ENCODE measurements at regions not wholly inside any gene's neighbourhood (a gene's known extent, or its start where the extent isn't known, plus 50 kb on each side); places are given as distances from the start of the nearest gene placed in this dataset.

DNA sequence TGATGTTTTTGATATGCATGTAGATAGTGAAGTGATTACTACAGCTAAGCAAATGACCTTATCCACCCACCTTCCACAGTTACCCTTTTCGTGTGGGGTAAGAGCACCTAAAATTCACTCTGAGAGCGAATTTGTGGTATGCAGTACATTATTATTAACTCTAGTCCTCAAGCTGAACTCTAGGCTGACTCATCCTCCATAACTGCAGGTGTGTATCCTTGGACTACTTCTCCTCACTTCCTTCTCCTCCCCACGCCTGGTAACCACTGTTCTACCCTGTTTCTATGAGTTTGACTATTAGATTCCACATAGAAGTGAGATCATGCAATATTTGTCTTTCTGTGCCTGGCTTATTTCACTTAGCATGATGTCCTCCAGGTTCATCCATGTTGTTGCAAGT lies 484.6 kb downstream of the GATA3 start:
- Histone ChIP-seq H3K4me2 (ENCODE audit: control insufficient read depth, extremely low read depth, insufficient read depth, low read depth, low read length) (no peak overlapping the region), H3K9ac (ENCODE audit: control insufficient read depth, extremely low read depth, insufficient read depth, low read length) (no peak overlapping the region), H3K9me3 (ENCODE audit: control insufficient read depth, low read depth, low read length) (no peaks in the 10 kb centered on the region), H2AFZ (ENCODE audit: control insufficient read depth, low read length) (no peak overlapping the region), H3K4me1 (ENCODE audit: control insufficient read depth, extremely low read depth, insufficient read depth, low read length) (peaks cover 6% of the 10 kb centered on the region), H3K79me2 (ENCODE audit: control insufficient read depth, insufficient read depth, low read length) (no peaks in the 10 kb centered on the region), H3K27ac (ENCODE audit: control insufficient read depth, insufficient read depth, low read length) (no peak overlapping the region), H3K36me3 (ENCODE audit: control insufficient read depth in 2 of 2, extremely low read depth in 1 of 2, insufficient read depth in 2 of 2, low read length in 2 of 2) (no peaks in the 10 kb centered on the region), H4K20me1 (ENCODE audit: control insufficient read depth, extremely low read depth, insufficient read depth, low read length) (no peaks in the 10 kb centered on the region), H3K9me1 (ENCODE audit: control insufficient read depth, extremely low read depth, insufficient read depth, low read length) (no peaks in the 10 kb centered on the region), H3K4me3 (ENCODE audit: control insufficient read depth in 2 of 3, extremely low read depth in 1 of 3, insufficient read depth in 2 of 3, low read depth in 1 of 3, low read length in 3 of 3) (no peak overlapping the region), H3K27me3 (ENCODE audit: control insufficient read depth, extremely low read depth, insufficient read depth, low read length) (no peaks in the 10 kb centered on the region)
- no peak for TF ChIP-seq EZH2 (IDR thresholded peaks at IDR 0.05; ENCODE audit: low read length)
- TF ChIP-seq, protein P1, sequence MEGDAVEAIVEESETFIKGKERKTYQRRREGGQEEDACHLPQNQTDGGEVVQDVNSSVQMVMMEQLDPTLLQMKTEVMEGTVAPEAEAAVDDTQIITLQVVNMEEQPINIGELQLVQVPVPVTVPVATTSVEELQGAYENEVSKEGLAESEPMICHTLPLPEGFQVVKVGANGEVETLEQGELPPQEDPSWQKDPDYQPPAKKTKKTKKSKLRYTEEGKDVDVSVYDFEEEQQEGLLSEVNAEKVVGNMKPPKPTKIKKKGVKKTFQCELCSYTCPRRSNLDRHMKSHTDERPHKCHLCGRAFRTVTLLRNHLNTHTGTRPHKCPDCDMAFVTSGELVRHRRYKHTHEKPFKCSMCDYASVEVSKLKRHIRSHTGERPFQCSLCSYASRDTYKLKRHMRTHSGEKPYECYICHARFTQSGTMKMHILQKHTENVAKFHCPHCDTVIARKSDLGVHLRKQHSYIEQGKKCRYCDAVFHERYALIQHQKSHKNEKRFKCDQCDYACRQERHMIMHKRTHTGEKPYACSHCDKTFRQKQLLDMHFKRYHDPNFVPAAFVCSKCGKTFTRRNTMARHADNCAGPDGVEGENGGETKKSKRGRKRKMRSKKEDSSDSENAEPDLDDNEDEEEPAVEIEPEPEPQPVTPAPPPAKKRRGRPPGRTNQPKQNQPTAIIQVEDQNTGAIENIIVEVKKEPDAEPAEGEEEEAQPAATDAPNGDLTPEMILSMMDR (optimal IDR thresholded peaks at IDR 0.05 in 1 of 3, IDR thresholded peaks at IDR 0.05 in 1 of 3, conservative IDR thresholded peaks at IDR 0.05 in 1 of 3; ENCODE audit: extremely low read depth in 1 of 3, insufficient read depth in 2 of 3, low read length in 3 of 3), result no peak
- dilution Hi-C loops (cut with MboI; ENCODE audit: extremely low pct_ligation_motif_present, low sequenced_read_pairs), result no loop called here
- FAIRE-seq (peak; percentile 41), DNase-seq (ENCODE audit: low read depth, low spot score) (no peak)

DNA sequence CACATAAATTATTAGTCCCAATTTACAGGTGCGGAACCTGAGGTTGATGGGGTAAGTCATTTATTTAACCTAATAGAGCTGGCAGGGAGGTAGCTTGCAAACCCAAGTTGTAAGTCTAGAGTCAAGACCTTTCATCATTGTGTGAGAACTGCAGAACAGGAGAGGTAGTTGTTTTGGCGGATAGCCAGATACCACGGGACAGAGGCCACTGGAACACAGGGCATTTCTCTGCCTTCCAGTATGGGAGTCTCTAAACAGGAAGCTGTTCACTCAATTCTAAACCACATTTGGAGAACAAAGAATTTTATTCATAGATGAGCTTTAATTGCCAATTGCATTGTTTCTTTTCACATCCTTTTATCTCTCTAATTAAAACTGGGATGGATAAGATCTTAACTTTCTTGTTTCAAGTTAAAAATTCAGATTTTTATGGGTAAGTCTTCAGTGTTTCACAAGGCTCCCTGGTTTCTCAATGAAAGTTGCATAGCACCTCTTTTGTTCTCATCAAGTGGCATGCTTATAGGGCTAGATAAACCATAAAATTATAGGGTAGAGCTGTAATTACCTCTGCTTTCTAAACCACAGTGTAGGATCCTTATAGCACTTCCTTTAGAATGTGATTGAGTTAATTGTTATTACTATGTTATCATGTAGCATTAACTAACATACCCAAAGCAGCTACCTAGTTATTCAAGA lies 489.0 kb downstream of the GATA3 start:
- no peaks in the 10 kb centered on the region for H3K9me3 ChIP-seq (ENCODE audit: control insufficient read depth, low read depth, low read length)
- H2AFZ ChIP-seq (ENCODE audit: control insufficient read depth, low read length), result no peak overlapping the region
- no peak overlapping the region for H3K9ac ChIP-seq (ENCODE audit: control insufficient read depth, extremely low read depth, insufficient read depth, low read length)
- H3K27ac ChIP-seq (ENCODE audit: control insufficient read depth, insufficient read depth, low read length), result peak overlapping the region; percentile 25
- peak overlapping the region; percentile 47 for H3K4me2 ChIP-seq (ENCODE audit: control insufficient read depth, extremely low read depth, insufficient read depth, low read depth, low read length)
- peaks cover 14% of the 10 kb centered on the region for H3K4me1 ChIP-seq (ENCODE audit: control insufficient read depth, extremely low read depth, insufficient read depth, low read length)
- FAIRE-seq, result no peak
- no peaks in the 10 kb centered on the region for H4K20me1 ChIP-seq (ENCODE audit: control insufficient read depth, extremely low read depth, insufficient read depth, low read length)
- H3K9me1 ChIP-seq (ENCODE audit: control insufficient read depth, extremely low read depth, insufficient read depth, low read length), result no peaks in the 10 kb centered on the region
- no peaks in the 10 kb centered on the region for H3K79me2 ChIP-seq (ENCODE audit: control insufficient read depth, insufficient read depth, low read length)
- H3K27me3 ChIP-seq (ENCODE audit: control insufficient read depth, extremely low read depth, insufficient read depth, low read length), result no peaks in the 10 kb centered on the region
- no peak overlapping the region for H3K4me3 ChIP-seq (ENCODE audit: control insufficient read depth in 2 of 3, extremely low read depth in 1 of 3, insufficient read depth in 2 of 3, low read depth in 1 of 3, low read length in 3 of 3)
- no peak for TF ChIP-seq EZH2 (IDR thresholded peaks at IDR 0.05; ENCODE audit: low read length)
- TF ChIP-seq, protein P1 (optimal IDR thresholded peaks at IDR 0.05 in 1 of 3, IDR thresholded peaks at IDR 0.05 in 1 of 3, conservative IDR thresholded peaks at IDR 0.05 in 1 of 3; ENCODE audit: extremely low read depth in 1 of 3, insufficient read depth in 2 of 3, low read length in 3 of 3), result no peak
- dilution Hi-C loops (cut with MboI; ENCODE audit: extremely low pct_ligation_motif_present, low sequenced_read_pairs), result no loop called here
- H3K36me3 ChIP-seq (ENCODE audit: control insufficient read depth in 2 of 2, extremely low read depth in 1 of 2, insufficient read depth in 2 of 2, low read length in 2 of 2), result no peaks in the 10 kb centered on the region
- no peak for DNase-seq (ENCODE audit: low read depth, low spot score)
